Suprapubic skin (tissue), 4 donors: ENCODE measurements at regions not wholly inside any gene's neighbourhood (a gene's known extent, or its start where the extent isn't known, plus 50 kb on each side); places are given as distances from the start of the nearest gene placed in this dataset.

ENCODE experiments used
- POLR2A ChIP-seq, 2 donors: fragments of 450-650 bp; IDR thresholded peaks; one replicate each; pipeline ENCODE4 v1.6.1; 2017; ENCODE audit warnings: antibody characterized with exemption in 2 of 2, mild to moderate bottlenecking in 2 of 2, moderate library complexity in 2 of 2
- POLR2AphosphoS5 ChIP-seq, 3 donors: sonication (generic); formaldehyde crosslinking; IDR thresholded peaks; one replicate each; pipeline ENCODE4 v1.6.1; 2017; ENCODE audit warnings: antibody characterized with exemption in 3 of 3
- TF ChIP-seq, protein P1 (sequence below), 2 donors: fragments of 200-600 bp in 1 of 2; fragments of 450-650 bp in 1 of 2; sonication (generic) in 1 of 2; IDR thresholded peaks; one replicate each; pipeline ENCODE4 v1.5.1; 2016 to 2019; ENCODE audit warnings: antibody characterized with exemption in 2 of 2, mild to moderate bottlenecking in 1 of 2, moderate library complexity in 1 of 2

DNA sequence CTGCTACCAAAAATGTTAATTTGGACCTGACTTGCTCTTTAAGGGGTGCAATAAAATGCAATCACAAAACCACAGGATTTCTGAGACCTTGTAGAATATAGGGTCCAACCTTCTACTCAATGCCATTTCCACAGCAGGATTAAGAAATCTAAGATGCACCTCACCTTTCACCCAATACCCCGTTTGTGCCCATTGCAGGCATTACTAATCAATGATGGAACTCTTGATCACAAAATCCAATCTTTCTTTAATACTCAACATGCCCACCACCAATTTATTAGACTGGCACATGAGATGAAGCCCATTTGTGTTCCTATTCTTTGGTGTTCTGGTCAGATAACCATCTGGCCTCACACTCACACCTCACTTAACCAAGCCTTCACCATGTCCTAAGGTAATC is 117.2 kb upstream of the IGSF21 start:
- TF ChIP-seq, protein P1, sequence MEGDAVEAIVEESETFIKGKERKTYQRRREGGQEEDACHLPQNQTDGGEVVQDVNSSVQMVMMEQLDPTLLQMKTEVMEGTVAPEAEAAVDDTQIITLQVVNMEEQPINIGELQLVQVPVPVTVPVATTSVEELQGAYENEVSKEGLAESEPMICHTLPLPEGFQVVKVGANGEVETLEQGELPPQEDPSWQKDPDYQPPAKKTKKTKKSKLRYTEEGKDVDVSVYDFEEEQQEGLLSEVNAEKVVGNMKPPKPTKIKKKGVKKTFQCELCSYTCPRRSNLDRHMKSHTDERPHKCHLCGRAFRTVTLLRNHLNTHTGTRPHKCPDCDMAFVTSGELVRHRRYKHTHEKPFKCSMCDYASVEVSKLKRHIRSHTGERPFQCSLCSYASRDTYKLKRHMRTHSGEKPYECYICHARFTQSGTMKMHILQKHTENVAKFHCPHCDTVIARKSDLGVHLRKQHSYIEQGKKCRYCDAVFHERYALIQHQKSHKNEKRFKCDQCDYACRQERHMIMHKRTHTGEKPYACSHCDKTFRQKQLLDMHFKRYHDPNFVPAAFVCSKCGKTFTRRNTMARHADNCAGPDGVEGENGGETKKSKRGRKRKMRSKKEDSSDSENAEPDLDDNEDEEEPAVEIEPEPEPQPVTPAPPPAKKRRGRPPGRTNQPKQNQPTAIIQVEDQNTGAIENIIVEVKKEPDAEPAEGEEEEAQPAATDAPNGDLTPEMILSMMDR (IDR thresholded peaks at IDR 0.05) = no peak
- TF ChIP-seq POLR2AphosphoS5 (IDR thresholded peaks at IDR 0.05) (no peak), POLR2A (IDR thresholded peaks at IDR 0.05) (no peak)
